Keratinocyte (primary cell): ENCODE measurements at regions not wholly inside any gene's neighbourhood (a gene's known extent, or its start where the extent isn't known, plus 50 kb on each side); places are given as distances from the start of the nearest gene placed in this dataset.

ENCODE experiments used
- DNase-seq: peaks from one replicate; pipeline ENCODE4 v3.0.0-alpha.2; 2011; ENCODE audit warnings: low read depth, missing footprints, low spot score
- FAIRE-seq: peaks from 2 replicates; lab custom pipeline; 2011; peaks lifted over from hg19 to GRCh38; lab: Jason Lieb, UNC
- H2AFZ ChIP-seq: 2 replicates; pipeline ENCODE4 v1.6.0; 2012; ENCODE audit warnings: low read length, control low read depth, inconsistent platforms; ENCODE audit not compliant: control insufficient read depth
- H3K27ac ChIP-seq: 2 replicates; pipeline ENCODE4 v1.5.1; 2011; ENCODE audit warnings: low read length; ENCODE audit not compliant: control insufficient read depth, insufficient read depth
- H3K27me3 ChIP-seq: 3 replicates; pipeline ENCODE4 v1.6.0; 2011; ENCODE audit warnings: low read length; ENCODE audit not compliant: control insufficient read depth, insufficient read depth; ENCODE audit errors: extremely low read depth
- H3K36me3 ChIP-seq, 2 experiments: 2 replicates in 1 of 2; 3 replicates in 1 of 2; pipeline ENCODE4 v1.5.1; 2011; ENCODE audit warnings: low read length in 2 of 2, mild to moderate bottlenecking in 1 of 2; ENCODE audit not compliant: control insufficient read depth in 2 of 2, insufficient read depth in 2 of 2; ENCODE audit errors: extremely low read depth in 1 of 2
- H3K4me1 ChIP-seq: 3 replicates; pipeline ENCODE4 v1.5.1; 2011; ENCODE audit warnings: low read length; ENCODE audit not compliant: control insufficient read depth, insufficient read depth; ENCODE audit errors: extremely low read depth
- H3K4me2 ChIP-seq: 3 replicates; pipeline ENCODE4 v1.6.0; 2011; ENCODE audit warnings: low read depth, low read length; ENCODE audit not compliant: control insufficient read depth, insufficient read depth; ENCODE audit errors: extremely low read depth
- H3K4me3 ChIP-seq, 3 experiments: fragments of 200-600 bp in 1 of 3; sonication (generic) in 1 of 3; 2 replicates in 2 of 3; 3 replicates in 1 of 3; pipeline ENCODE4 v1.5.1; 2011 to 2016; ENCODE audit warnings: low read length in 3 of 3, mild to moderate bottlenecking in 3 of 3, control low read depth in 2 of 3, inconsistent platforms in 1 of 3, low read depth in 1 of 3, mixed read lengths in 1 of 3, mixed run types in 1 of 3, moderate library complexity in 1 of 3; ENCODE audit not compliant: control insufficient read depth in 2 of 3, insufficient read depth in 2 of 3; ENCODE audit errors: extremely low read depth in 1 of 3
- H3K79me2 ChIP-seq: 2 replicates; pipeline ENCODE4 v1.6.0; 2012; ENCODE audit warnings: low read length; ENCODE audit not compliant: control insufficient read depth, insufficient read depth
- H3K9ac ChIP-seq: 3 replicates; pipeline ENCODE4 v1.6.0; 2011; ENCODE audit warnings: low read length; ENCODE audit not compliant: control insufficient read depth, insufficient read depth; ENCODE audit errors: extremely low read depth
- H3K9me1 ChIP-seq: 3 replicates; pipeline ENCODE4 v1.6.0; 2011; ENCODE audit warnings: low read length; ENCODE audit not compliant: control insufficient read depth, insufficient read depth; ENCODE audit errors: extremely low read depth
- H3K9me3 ChIP-seq: 2 replicates; pipeline ENCODE4 v1.5.1; 2012; ENCODE audit warnings: low read depth, low read length; ENCODE audit not compliant: control insufficient read depth
- H4K20me1 ChIP-seq: 3 replicates; pipeline ENCODE4 v1.6.0; 2011; ENCODE audit warnings: low read length; ENCODE audit not compliant: control insufficient read depth, insufficient read depth; ENCODE audit errors: extremely low read depth
- CTCF ChIP-seq, 3 experiments: IDR thresholded peaks in 1 of 3; conservative IDR thresholded peaks in 1 of 3; optimal IDR thresholded peaks in 1 of 3; 2 replicates in 2 of 3; 3 replicates in 1 of 3; pipeline versions ENCODE3 to v1.5.1; 2011; ENCODE audit warnings: low read length in 3 of 3, mild to moderate bottlenecking in 3 of 3, moderate library complexity in 2 of 3, control low read depth in 1 of 3, inconsistent platforms in 1 of 3; ENCODE audit not compliant: insufficient read depth in 2 of 3; ENCODE audit errors: extremely low read depth in 1 of 3
- EZH2 ChIP-seq: IDR thresholded peaks from one replicate; pipeline ENCODE4 v1.6.1; 2012; ENCODE audit warnings: inconsistent platforms, mild to moderate bottlenecking, low read length, moderate library complexity
- dilution Hi-C: fragments of 300-500 bp; cut with MboI; formaldehyde crosslinking; loops from one replicate; pipeline ENCODE4 v1.7.0; 2020; ENCODE audit warnings: low sequenced_read_pairs; ENCODE audit not compliant: extremely low pct_ligation_motif_present

GRCh38 chr6:133726188-133726587 lies 162.7 kb upstream of the TCF21 start:
- FAIRE-seq: no peak
- dilution Hi-C loops: no loop called here

GRCh38 chr6:133730881-133731280 lies 158.0 kb upstream of the TCF21 start:
- dilution Hi-C loops: no loop called here
- Histone ChIP-seq H3K9me3 (peaks cover 3% of the 10 kb centered on the region), H3K27me3 (no peaks in the 10 kb centered on the region), H3K4me1 (no peaks in the 10 kb centered on the region), H4K20me1 (no peaks in the 10 kb centered on the region), H3K36me3 (no peaks in the 10 kb centered on the region), H3K9me1 (no peaks in the 10 kb centered on the region), H3K79me2 (no peaks in the 10 kb centered on the region), H3K9ac (no peak overlapping the region), H2AFZ (no peak overlapping the region), H3K4me2 (no peak overlapping the region), H3K4me3 (no peak overlapping the region), H3K27ac (no peak overlapping the region)
- FAIRE-seq (no peak), DNase-seq (no peak)
- TF ChIP-seq EZH2: no peak
- TF ChIP-seq CTCF (optimal IDR thresholded peaks at IDR 0.05 in 1 of 3, IDR thresholded peaks at IDR 0.05 in 1 of 3, conservative IDR thresholded peaks at IDR 0.05 in 1 of 3; ENCODE audit: extremely low read depth in 1 of 3, insufficient read depth in 2 of 3, low read length in 3 of 3): no peak

More at GRCh38 chr6:133726188-133726587, 162.7 kb upstream of the TCF21 start:
- no peaks in the 10 kb centered on the region for H3K9me1 ChIP-seq
- no peaks in the 10 kb centered on the region for H3K79me2 ChIP-seq
- DNase-seq: no peak
- no peaks in the 10 kb centered on the region for H3K9me3 ChIP-seq
- H3K27me3 ChIP-seq: no peaks in the 10 kb centered on the region
- no peak overlapping the region for H3K4me2 ChIP-seq
- TF ChIP-seq CTCF (optimal IDR thresholded peaks at IDR 0.05 in 1 of 3, IDR thresholded peaks at IDR 0.05 in 1 of 3, conservative IDR thresholded peaks at IDR 0.05 in 1 of 3; ENCODE audit: extremely low read depth in 1 of 3, insufficient read depth in 2 of 3, low read length in 3 of 3) (no peak), EZH2 (no peak)
- H3K9ac ChIP-seq: no peak overlapping the region
- no peak overlapping the region for H2AFZ ChIP-seq
- H3K4me1 ChIP-seq: no peaks in the 10 kb centered on the region
- H3K27ac ChIP-seq: no peak overlapping the region
- no peak overlapping the region for H3K4me3 ChIP-seq
- no peaks in the 10 kb centered on the region for H4K20me1 ChIP-seq
- H3K36me3 ChIP-seq: no peaks in the 10 kb centered on the region
